HG02763 (cell line): ENCODE measurements at regions not wholly inside any gene's neighbourhood (a gene's known extent, or its start where the extent isn't known, plus 50 kb on each side); places are given as distances from the start of the nearest gene placed in this dataset.

Experiments
- ATAC-seq: cut with Tn5 transposase; IDR thresholded peaks from one replicate; pipeline ENCODE4 v1.9.1; 2021; ENCODE audit warnings: mild to moderate bottlenecking, moderate library complexity; ENCODE audit not compliant: unreplicated experiment

DNA sequence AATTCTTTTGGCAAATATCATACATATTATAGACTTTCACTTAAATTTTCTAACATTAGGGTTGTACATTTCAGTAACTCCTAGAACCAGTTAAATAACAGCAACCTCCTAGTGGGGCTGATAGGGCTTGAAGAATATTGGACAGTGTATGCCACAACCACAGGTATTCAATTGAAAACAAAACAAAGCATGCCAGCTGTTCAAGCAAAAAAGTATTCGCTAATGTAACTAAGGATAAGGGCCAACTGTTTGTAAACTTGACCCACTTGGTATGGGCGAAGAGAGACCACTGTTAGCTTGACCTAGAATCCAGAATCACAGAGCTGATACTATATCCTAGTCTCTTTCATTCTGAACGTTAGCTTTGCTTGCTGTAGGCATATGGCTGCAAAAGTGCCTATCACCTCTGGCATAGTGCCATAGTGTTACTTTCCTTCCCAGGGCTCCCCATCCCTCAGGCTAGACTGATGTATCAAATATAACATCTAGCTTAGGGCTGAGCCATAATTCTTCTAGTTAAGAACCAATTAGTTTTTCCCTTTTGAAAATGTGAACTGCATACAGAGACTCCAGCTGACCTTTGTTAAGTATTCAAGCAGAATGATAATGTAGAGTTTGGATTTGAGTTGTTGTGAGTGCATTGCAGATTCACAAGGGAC is 458.8 kb upstream of the NRXN1 start:
- ATAC-seq, result no peak

DNA sequence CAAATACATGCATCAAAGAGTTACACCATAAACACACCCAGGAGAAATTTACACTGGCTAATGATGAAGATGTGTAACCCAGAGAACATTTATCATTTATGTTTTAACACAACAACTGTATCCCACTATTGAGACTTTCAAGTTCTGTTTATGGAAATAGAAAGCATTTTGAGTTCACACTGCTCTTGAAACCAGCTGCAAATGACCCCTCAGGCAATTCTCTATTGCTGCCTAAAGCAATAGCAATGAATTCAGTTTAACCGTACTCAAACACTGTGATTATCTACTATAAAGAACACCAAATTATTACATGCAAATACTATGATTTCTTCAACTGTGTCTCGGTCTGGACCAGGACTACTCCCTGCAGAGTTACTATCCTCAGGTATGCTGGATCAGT is 452.7 kb upstream of the NRXN1 start:
- ATAC-seq, result no peak

DNA sequence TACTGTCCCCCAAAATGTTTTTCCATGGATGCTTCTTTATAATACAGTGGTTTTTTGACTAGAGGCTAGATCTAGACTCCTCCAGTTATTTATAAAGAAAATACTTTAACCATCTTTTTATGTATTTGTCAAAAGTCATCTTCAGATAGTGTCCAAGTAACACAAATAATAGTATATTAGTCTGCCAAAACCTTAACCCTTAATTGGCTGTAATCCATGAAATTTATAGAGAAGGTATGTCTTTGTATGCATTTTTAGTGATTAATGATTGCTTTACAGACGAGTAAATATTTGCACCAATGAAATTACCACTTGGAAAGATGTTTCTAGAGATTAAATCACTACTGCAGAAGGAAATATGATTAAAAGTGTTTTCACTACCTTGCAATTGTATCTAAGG is 451.8 kb upstream of the NRXN1 start:
- no peak for ATAC-seq

DNA sequence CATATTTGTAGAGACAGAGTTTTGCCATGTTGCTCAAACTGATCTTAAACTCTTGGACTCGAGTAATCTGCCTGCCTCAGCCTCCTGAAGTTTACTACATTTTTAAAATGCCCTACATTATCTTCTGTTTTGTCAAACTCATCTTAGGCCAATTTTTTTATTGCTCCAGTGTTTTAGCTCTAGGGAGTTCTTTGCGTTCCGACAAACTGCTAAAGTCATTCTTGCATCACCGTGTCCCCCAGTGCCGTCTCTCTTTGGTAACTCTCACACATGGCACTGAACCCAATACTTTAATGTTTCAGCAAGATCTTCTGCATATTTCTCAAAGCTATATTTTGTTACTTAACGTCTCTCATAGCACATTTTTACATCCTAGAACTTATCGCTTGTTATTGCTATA is 440.9 kb upstream of the NRXN1 start:
- no peak for ATAC-seq

DNA sequence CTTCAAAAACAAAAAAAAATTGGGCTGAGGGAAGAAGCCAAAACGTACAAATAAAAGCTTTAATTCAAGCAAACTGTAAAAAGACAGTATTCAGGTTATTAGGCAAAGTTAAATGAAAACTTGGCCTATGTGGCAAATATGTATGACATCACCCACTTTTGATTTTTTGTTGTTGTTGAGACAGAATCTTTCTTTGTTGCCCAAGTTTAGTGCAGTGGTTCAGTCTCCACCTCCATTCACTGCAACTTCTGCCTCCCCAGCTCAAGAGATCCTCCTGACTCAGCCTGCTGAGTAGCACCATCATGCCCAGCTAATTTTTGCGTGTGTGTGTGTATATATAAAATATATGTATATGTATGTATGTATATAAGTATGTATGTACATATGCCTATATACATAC is 440.4 kb upstream of the NRXN1 start:
- ATAC-seq, result no peak

DNA sequence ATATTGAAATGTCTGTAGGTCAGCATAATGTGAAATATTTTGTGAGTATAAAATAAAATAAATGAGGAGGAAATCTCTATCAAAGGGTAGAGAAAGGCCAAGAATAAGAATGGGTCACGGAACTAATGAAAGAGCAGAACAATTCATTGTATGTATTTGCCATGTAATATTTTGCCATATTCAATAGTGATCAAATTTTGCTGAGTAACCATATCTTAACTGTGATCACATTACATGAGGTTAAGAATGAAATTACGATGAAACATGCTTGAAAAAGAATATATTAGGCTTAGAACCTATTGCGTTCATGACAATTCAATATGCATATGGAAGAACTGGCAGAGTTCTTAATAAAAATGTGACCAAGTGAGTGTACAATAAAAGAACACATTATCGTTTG is 437.2 kb upstream of the NRXN1 start:
- ATAC-seq, result no peak

DNA sequence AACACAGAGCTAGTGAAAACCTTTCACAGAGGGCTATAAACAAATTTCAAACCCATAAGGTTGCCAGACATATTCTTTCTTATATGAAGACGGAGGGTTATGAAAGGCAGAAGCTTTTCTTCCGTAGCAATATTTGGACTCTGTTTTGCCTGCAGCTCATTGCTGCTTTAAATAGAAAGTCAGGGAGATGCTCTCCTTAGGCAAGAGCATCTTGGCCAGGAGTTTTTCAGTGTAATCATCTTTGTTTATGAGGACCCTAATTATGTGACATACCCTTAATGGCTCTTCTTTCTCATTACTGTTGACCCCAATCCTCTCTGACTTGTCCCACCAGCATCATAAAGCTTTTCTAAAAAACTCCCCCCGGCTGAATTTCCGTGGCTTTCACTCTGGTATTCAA is 433.4 kb upstream of the NRXN1 start:
- no peak for ATAC-seq

DNA sequence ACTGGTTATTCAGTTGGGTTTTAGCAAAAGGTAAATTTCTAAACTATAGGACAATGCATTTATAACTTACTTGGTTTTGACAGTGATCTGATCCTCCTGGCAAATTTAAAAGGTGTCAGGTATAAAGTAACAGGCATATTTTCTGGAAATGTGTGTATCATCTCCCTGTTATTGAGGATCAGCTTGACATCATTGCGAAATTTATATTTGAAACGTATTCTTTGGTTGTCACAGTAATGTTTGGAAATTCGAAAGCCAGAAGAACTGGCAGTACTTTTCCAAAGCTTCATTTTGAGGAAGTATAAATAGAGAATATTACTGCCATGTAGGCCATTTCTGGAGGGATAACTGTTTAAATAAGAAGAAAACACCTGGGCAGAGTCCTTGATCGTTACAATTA is 422.2 kb upstream of the NRXN1 start:
- no peak for ATAC-seq

DNA sequence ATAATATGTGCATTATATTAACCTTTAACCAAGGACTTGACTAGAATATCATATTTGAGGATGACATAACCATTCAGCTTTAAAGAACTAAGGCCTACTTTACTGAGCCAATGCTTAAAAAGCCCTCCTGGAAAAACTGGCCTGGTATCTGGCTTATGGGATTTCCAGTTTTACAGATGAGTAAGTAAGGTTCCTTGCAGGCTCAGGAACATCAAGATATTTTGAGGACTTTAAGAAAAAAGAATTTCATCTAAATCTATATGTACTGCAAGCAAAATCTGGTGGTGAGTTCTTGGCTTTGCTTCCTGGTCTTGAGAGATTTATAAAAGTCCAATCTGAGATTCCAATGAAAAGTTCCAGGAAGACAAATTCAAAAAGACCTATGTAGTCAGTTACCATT is 417.0 kb upstream of the NRXN1 start:
- no peak for ATAC-seq

DNA sequence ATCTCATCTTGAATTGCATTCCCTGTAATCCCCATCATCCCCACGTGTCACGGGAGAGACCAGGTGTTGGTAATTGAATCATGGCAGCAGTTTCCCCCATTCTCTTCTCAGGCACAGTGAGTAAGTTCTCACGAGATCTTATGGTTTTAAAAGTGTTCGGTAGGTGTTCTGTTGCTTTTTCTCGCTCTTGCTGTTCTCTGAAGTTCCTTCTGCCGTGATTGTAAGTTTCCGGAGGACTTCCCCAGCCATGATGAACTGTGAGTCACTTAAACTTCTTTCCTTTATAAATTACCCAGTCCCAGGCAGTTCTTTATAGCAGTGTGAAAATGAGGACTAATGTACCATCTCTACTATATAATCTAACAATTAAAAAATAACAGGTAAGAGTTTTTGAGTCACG is 409.9 kb upstream of the NRXN1 start:
- ATAC-seq, result no peak

DNA sequence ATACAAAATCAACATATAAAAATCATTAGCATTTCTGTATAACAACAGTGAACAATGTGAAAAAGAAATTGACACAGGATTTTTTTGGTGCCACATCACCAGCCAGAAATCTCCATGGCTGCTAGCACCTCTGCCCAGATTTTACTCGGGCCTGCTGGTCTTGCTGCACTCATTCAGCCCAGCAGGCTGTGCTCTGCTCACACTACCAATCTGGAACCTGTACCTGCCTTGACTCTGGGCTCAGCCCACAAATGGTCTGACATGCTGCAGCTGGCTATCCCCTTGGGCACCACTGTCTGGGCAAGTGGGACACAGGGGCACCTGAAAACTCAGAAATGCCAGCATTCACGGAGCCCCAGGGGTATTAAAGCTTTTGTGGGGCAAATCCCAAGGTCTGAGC is 392.5 kb upstream of the NRXN1 start:
- no peak for ATAC-seq

DNA sequence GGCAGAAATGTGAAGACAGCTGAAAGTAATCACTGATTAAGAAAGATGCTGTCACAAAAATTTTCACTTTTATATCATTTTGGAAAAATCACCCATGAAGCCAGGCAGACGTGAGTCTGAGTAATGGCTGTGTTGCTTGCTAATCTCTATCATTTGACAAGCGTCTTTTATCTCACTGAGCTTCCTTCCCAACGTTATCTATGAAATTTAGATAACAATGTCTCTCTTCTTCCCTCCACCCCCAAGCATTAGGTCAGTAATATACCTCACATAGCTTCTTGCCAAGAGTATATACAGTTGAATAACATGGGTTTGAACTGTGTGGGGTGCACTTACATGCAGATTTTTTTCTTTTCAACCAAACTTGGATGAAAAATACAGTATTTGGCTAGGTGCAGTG is 388.6 kb upstream of the NRXN1 start:
- no peak for ATAC-seq

DNA sequence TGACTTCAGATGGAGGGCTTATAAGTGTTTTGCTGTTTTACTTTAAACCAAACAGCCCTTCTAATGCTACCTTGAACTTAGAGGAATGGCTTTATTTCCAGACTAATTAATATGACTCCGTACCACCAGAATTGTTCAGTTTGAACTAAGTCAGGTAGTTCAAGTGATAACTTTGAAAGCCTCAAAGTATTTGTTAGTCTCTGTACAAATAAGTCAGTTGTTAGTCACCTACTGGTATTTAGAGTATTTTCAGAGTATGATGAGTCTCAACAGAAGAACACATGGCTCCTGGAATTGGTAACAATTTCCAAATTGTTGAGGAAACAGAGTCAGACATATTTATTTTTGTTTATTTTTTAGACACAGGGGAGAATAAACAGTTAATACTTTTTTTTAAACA is 381.8 kb upstream of the NRXN1 start:
- ATAC-seq, result no peak

DNA sequence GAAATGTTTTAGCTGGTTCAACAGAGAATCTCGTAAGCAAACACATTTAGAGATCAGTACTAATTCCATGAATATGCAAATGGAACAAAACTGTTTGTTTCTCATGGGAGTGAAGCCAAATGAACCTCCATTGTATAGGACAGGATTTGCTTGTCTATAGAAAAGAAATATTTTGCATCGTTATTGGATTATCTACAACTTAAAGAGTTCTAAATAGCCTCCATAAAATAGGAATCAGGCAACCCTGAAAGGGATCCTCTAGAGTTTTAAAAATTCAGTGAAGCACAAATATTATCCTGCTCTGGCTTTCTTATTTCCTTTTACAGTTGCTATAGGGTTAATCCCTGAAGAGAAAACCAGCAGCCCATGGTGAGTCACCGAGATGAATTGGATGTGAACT is 378.4 kb upstream of the NRXN1 start:
- ATAC-seq, result no peak

DNA sequence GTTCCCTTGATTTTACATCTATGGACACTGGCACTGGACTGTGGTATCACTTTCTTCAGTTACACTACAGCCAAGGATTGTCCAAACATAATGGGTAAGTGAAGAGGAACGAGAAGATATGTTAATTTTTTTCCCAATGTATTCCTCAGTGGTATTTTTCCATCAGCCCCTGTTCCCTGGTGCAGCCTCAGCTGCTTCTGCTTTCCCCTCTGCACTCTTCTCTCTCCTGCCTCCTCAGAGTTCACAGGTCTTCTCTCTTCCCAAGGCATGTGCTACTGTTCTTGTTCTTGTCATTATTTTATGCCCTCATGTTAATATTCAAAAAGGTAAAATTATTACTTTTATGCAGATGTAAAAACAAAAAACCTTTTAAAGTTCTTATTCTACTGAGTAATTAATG is 378.0 kb upstream of the NRXN1 start:
- no peak for ATAC-seq

DNA sequence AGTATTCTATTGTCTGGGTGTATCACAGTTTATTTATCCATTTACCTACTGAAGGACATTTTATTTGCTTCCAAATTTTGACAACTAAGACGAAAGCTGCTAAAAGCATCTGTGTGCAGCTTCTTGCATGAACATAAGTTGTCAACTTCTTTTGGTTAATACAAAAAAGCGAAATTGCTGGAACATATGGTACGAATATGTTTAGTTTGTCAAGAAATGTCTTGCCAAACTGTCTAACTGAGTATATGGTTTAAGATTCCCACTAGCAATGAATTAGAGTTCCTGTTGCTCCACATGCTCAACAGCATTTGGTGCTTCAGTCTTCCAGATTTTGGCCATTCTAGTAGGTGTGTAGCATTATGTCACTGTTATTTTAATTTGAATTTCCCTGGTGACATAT is 372.3 kb upstream of the NRXN1 start:
- no peak for ATAC-seq

DNA sequence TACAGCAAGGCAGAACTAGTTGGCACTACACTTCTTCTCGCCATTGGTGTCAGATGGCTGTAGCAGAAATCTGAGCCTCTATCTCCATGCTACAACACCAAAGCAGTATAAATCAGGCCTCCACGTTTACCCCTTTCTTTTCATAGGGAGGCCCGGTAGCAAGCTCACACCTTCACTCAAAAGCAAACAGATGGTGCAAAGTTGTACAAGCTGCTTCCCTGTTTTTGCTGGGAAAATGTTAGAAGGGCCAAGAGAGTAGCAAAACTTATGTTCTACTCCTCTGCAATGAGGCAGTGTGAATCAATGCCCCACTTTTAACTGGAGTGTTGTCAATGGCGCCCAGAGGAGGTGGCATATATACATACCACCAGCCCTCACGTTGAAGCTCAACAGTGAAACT is 369.6 kb upstream of the NRXN1 start:
- ATAC-seq, result no peak

DNA sequence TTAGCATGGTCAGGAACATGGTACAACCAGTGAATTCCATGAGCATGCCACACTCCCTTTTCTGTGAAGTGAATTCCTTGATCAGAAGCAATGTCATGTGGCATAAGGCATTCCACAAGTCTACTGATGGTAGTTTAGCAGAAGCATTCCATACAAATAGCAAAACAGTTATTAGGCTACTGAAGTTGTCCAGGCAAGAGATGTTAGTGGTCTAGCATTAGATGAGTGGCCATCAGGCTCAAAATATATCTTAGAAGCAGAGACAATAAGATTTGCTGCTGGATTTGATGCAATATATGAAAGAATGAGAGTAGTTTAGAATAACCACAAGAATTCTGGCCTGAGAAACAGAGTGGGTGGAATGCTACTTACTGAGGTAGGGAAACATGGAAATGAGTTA is 355.3 kb upstream of the NRXN1 start:
- no peak for ATAC-seq

DNA sequence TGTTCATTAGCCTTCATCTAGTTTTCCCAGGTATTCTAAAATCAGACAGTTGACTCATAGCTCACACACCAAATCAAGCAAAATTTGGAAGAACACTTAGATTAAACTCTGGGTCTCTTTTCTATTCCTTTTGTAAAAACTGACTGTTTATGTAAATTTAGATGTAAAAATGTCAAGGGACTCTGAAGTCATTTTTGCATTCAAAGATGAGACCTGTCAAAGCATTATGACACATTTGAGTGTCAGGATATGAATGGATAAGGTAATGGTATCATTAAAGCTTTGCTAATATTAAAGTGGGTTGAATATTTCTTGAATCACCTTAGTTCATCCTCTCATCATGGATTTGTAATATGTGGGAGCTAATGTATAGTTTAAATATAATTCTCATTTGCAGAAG is 348.1 kb upstream of the NRXN1 start:
- ATAC-seq, result no peak

DNA sequence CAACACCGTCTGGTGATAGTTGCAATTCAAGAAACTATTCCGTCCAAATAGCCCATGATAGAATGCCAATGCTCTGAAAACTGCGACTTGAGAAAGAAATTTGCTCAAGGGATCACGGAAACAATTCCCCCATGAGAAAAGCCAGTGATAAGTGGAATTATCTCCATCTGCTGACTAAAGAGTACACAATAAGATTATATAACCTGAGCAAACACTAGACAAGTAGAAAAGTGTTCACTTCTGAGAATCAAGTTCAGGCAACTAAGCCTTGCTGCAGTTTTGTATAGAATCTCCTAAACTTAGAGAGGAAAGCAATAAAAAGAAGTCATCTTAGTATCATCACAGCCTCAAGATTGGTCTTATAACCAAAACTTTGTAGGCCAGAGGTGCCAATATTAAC is 336.3 kb upstream of the NRXN1 start:
- no peak for ATAC-seq

DNA sequence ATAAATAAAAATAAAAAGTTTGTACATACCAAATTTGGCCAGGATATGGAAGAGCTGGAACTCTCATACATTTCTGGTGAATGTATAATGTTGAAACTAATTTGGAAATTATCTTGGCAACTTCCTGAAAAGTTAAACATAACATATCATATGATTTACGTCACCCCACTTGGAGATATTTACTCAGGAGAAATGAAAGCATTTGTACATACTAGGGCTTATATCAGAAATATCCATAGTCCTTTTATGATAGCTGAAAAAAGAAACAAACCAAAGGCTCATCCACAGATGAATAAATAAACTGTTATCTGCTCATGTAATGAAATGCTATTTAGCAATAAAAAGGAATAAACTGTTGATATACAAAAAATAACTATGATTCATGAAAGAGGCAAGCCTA is 318.2 kb upstream of the NRXN1 start:
- no peak for ATAC-seq

DNA sequence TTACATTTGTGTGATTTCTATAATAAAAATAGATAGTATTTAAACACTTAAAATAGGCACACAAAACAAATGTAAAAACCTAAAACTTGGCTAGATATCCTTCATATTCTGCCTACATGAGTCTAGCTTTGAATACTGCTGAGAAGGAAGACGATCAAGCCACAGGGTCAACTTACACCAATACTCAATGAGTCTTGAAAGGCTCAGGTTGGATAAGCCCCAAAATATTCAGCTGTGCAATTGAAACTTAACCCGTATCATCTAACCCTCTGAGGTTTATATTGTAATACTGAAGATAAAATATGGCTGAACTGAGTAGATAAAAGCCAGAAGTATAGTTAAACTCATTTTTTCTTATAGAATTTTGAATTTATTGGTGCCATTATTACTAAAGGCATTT is 313.0 kb upstream of the NRXN1 start:
- ATAC-seq, result no peak
